ENCODE measurements at regions not wholly inside any gene's neighbourhood (a gene's known extent, or its start where the extent isn't known, plus 50 kb on each side); places are given as distances from the start of the nearest gene placed in this dataset.

GRCh38 chrX:115366535-115366934 lies 77.0 kb downstream of the LUZP4 start:
- TF ChIP-seq, protein P1, sequence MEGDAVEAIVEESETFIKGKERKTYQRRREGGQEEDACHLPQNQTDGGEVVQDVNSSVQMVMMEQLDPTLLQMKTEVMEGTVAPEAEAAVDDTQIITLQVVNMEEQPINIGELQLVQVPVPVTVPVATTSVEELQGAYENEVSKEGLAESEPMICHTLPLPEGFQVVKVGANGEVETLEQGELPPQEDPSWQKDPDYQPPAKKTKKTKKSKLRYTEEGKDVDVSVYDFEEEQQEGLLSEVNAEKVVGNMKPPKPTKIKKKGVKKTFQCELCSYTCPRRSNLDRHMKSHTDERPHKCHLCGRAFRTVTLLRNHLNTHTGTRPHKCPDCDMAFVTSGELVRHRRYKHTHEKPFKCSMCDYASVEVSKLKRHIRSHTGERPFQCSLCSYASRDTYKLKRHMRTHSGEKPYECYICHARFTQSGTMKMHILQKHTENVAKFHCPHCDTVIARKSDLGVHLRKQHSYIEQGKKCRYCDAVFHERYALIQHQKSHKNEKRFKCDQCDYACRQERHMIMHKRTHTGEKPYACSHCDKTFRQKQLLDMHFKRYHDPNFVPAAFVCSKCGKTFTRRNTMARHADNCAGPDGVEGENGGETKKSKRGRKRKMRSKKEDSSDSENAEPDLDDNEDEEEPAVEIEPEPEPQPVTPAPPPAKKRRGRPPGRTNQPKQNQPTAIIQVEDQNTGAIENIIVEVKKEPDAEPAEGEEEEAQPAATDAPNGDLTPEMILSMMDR (IDR thresholded peaks at IDR 0.05) = no peak
- no peak for DNase-seq (ENCODE audit: low spot score)
- Histone ChIP-seq H3K27ac (no peak overlapping the region), H3K4me3 (no peak overlapping the region)

- Histone ChIP-seq H3K4me3 (peak overlapping the region; percentile 12), H3K27ac (peak overlapping the region; percentile 17 to 41)
- DNase-seq (ENCODE audit: low spot score) = no peak
Observed at GRCh38 chrX:115367455-115367854, 77.9 kb downstream of the LUZP4 start.

GRCh38 chrX:115367951-115368350 lies 78.4 kb downstream of the LUZP4 start:
- Histone ChIP-seq H3K27ac (peak overlapping the region; percentile 17 to 41), H3K4me3 (no peak overlapping the region)
- TF ChIP-seq, protein P1 (IDR thresholded peaks at IDR 0.05) = no peak
- DNase-seq (ENCODE audit: low spot score) = no peak

More at GRCh38 chrX:115367455-115367854, 77.9 kb downstream of the LUZP4 start:
- TF ChIP-seq, protein P1 (IDR thresholded peaks at IDR 0.05) = no peak

- H3K27ac ChIP-seq = no peak overlapping the region
- no peak overlapping the region for H3K4me3 ChIP-seq
- TF ChIP-seq, protein P1 (IDR thresholded peaks at IDR 0.05) = no peak
- no peak for DNase-seq (ENCODE audit: low spot score)
Observed at GRCh38 chrX:115368876-115369275, 79.4 kb downstream of the LUZP4 start.

- H3K4me3 ChIP-seq = no peak overlapping the region
- no peak for DNase-seq (ENCODE audit: low spot score)
- no peak overlapping the region for H3K27ac ChIP-seq
- TF ChIP-seq, protein P1 (IDR thresholded peaks at IDR 0.05) = no peak
Observed at GRCh38 chrX:115372152-115372551, 82.6 kb downstream of the LUZP4 start.

DNA sequence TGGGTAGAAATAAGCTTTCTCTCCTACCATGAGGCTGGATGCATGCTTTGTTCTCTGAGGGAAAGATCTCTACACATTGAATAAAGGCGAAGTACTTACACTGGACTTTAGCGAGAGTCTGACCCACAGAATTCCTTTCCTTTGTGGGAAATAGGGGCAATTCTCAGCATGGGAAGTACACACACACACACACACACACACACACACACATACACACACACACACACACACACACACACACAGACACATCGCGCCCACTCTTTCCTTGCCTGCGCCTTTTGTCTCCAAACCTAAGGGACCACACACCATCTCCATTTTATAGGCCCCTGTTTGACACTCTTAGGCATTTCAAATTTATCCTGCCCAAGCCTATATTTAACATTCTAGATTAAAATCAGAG lies 83.8 kb downstream of the LUZP4 start:
- no peak for DNase-seq (ENCODE audit: low spot score)
- Histone ChIP-seq H3K27ac (no peak overlapping the region), H3K4me3 (no peak overlapping the region)
- TF ChIP-seq, protein P1 (IDR thresholded peaks at IDR 0.05) = no peak

GRCh38 chrX:115378471-115378870 lies 89.0 kb downstream of the LUZP4 start:
- DNase-seq (ENCODE audit: low spot score) = no peak
- Histone ChIP-seq H3K27ac (no peak overlapping the region), H3K4me3 (no peak overlapping the region)
- TF ChIP-seq, protein P1 (IDR thresholded peaks at IDR 0.05) = no peak
